CD4-positive, alpha-beta T cell treated with Interleukin-15 for 4 hours (primary cell): ENCODE measurements at regions not wholly inside any gene's neighbourhood (a gene's known extent, or its start where the extent isn't known, plus 50 kb on each side); places are given as distances from the start of the nearest gene placed in this dataset.
"Not testable (repeated sequence)": the region's sequence is repeated elsewhere in the genome, so short reads cannot be mapped to it uniquely, and the experiment has no call there.

ENCODE experiments used
- DNase-seq: peaks from one replicate; pipeline ENCODE4 v3.0.0-alpha.2; 2020; ENCODE audit warnings: low spot score

DNA sequence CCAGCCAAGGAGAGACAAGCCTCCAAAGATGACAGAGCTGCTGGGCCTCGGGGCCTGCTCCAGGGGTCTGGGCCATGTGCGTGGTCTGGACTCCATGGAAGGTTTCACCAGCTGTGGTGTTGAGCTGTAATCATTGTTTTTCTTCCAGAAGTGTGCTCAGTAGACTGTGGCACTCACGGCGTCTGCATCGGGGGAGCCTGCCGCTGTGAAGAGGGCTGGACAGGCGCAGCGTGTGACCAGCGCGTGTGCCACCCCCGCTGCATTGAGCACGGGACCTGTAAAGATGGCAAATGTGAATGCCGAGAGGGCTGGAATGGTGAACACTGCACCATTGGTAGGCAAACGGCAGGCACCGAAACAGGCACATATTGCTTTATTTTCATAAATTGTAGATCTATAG, 164.8 kb upstream of the WWC1 start:
- DNase-seq: no peak

DNA sequence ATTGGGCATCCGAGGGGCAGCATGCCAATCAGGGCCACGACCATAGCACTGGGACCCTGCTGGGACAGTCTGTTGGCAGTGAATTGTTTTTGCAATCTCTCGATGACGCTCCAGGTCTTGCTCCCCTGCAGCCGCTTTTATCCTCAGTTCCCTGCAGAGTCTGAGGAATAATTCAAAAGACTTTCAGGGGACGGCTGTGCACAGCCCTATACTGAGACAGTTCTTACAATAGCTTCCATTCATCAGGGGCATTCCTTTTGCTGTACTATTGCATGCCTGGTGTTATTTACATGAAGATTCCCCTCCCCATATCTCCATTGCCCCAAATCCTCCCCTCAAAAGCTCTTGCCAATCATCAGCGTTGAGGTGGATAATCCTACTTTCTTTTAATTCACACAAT, 163.3 kb upstream of the WWC1 start:
- DNase-seq: no peak

DNA sequence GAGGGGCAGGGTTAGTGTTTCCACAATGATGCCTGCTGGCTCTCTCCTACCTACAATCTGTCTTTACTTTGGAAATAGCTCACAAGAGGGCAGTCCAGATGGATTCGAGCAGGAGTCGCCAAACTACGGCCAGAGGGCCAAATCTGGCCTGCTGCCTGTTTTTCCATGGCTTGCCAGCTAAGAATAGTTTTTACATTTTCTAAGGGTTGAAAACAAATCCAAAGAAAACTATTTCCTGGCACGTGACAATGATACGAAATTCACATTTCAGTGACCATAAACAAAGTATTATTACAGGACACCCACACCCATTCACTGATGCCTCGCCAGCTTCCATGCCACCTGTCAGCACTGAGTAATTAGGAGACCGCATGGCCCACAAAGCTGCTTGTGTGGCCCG, 162.9 kb upstream of the WWC1 start:
- DNase-seq: no peak

DNA sequence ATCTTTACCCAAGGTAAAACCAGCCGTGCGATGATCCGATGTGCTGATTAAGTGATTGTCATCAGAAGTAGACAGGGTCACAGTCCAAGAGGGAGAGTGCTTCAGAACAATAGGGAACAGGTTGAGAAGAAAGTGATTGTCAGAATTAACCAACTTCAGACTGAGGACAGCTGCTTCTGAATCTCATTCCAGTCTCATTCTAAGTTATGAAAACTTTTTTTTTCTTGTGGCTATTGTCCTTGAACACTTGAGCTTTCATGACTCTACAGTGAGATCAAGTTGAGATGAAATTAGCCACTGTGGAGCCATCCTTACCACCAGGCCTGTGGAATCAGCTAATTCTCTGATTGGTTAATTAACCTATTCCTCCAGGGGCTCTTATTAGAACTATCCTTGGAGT, 159.9 kb upstream of the WWC1 start:
- DNase-seq: no peak

DNA sequence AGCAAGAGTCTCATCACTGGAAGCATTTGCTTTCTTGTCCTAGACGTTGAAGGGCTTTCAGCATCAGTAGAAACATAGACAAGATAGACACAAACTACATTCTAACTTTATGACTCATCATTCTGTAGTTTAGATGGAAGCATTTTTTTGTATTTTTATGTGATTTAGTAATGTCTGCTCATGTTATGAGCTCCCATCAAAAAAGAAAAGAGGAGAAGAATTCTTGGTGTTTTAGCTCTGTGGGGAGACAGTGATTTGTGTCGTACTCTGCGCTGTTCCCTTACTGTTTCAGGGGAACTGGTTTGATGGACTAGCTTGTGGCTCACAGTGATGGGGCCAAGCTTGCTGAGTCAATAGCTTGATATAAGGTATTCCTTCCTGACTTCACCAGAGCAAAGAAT, 159.2 kb upstream of the WWC1 start:
- no peak for DNase-seq

DNA sequence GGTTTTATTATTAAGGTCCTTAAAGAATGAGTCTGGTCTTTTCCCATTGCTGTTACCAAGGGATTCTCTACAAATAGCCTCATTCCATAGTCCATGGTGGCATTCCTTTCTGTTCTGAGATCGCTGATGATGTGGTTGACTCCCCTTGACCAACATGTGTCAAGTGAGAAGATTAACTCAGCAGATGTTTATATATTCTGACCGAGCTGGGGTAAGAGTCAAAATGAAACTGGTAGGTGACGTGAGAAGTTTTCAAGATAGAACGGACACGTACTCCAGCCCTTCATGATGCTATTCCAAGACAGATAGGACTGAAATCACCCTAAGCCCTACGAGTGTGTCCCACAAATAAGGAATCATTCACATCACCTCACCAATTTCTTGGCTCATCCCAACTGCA, 155.5 kb upstream of the WWC1 start:
- no peak for DNase-seq

DNA sequence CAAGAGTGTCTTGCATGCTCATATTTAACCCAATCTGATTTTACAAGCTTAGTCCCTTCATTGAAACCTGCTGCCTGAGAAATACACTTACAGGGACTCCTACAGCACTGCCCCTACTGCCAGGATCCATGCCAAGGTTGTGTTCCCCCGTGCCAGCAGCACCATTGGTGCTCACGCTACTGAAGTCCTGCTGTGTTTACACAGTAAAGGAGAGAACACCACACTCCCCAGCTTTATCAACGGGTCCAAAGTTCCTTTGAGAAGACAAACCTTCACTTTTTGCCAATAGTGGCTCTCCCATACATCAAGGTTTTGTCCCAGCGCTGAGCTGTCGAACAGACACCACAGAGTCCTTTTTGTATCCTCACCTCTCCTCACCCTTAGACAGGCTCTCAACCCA, 155.1 kb upstream of the WWC1 start:
- DNase-seq: no peak

DNA sequence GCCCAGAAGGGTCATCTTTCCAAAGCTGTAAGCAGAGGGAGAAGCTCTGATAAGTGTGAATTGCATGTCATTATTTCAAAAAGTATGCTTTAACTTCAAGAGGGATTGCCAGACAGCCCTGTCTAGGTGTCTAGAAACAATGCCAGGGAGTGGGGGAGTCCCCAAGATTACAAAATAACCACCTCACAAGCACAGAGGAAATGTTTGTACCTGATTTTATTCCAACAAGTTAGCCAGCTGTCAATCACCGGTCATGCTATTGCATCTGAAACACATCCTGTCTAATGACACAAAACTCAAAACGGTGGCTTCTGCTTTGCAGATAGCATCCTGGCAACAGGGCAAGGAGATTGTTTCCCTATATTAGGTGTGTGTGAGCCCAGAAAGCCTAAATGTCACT, 154.2 kb upstream of the WWC1 start:
- DNase-seq: no peak

DNA sequence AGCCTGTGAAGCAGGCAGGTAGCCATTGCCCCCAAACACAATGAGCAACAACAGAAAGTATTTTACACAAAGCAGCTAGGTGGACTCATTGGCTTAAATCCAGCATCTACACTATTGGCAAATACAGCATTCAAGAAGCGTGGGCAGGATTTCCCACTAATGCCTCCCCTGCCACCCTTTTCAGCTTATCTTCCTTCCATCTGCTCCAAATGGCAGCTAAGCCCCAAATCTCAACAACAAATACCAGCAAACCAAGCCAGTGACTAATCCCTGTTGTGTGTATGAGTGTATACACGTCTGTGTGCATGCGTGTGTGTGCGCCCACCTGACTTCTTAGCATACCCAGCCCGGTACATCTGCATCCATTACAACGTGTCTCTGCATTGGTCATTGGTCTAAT, 151.2 kb upstream of the WWC1 start:
- DNase-seq: no peak

DNA sequence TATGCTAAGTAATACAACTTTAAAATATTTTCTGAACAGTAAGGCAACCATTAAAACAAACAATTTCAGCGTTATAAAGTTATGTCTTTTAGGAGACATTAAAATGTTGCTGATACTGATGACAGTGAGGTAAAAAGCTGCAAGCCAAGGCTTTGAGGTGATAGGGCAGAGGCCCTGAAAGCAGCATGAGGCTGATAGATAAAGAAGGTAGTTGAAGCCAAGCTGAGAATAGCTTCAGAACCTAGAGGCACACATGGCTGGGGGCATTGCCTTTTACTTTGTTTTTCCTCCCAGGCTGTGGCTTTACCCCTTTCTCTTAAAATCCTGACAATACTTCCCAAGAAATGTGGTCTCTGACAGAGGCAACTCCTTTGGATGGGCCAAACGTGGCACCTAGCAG, 149.0 kb upstream of the WWC1 start:
- no peak for DNase-seq

DNA sequence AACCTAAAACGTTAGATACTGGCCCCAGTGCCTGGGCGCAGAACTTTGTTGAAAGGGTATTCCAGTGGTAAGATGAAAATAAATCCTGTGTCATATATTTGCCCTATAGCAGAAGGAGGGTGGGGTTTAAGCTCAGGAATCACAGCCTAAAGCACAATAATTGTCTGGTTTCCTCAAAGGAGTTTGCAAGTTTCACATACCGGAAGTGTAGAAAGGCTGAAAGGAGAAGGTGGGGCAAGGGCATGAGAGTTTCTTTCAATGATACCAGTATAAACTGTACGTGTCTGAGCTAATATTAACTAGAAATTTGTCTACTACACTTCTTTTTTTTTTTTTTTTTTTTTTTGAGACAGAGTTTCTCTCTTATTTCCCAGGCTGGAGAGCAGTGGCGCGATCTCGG, 147.9 kb upstream of the WWC1 start:
- not testable (repeated sequence) for DNase-seq

DNA sequence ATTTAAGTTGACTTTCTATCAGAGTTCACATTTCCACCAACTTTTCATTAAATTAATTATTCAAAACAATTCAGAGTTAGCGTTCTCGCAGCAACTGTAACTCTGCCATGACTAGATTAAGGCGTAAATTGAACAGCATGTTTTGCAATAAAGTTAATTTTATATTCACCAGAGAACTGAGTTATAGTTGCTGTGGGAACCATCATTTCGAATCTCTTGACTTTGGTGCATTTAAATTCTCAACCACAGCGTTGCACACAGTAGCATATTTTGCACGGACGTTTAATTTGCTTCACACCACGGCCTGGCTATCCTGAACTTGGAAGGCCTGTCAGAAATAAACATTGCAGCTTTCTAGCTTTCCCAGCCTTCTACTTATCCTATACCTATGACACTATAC, 144.3 kb upstream of the WWC1 start:
- DNase-seq: no peak

DNA sequence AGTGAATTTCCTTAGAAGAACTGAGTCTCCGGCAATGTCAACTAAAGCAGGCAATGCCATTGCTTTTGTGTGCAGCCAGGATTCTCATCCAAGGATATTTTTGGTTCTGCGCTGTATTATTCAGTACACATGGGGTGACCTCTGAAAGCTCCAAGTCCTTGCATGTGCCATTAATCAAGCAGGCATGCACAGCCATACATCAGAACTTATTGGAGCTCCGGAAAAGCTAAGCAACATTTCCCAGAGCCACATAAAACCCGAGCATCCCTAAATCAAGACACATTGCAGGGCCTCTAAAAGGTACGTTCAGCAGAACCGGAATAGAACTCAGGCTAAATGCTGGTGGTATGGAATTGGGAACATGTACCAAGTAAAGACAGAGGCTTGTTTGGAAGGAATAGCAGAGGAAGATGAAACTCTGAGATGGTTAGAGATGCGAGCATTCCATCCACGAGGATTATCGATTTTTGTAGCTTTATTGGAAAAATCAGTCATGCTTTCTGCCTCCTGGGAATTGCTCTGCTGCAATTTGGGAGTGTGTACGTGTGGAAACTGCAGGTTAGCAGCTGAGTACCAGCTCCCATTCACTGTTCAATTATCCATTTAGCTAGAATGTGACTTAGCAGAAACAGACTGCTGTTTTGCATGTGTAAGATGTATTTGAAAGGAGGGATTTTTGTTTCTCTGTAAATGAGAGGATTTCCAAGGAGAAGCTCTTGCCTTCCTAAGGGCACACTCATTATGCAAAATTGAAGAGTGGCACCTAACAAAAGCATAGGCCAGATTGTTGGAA, 143.7 kb upstream of the WWC1 start:
- DNase-seq: no peak

DNA sequence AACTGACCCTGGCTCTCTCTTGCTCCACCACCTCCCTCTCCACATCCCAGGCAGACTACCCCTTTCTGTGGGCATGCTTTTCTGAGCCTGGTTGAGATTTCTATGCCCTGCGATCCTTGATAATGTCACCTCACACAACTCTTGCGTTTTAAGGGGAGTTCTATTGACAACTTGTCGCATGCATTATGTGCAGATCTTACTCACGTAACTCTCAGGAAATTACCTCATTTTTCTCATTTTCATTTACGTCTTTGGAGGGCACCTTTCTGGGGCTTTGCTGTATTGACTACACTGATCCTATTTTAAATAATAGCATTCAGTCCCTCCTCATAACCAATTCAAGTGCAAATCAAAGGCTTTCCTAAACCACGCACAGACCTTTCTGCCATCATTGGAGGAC, 140.4 kb upstream of the WWC1 start:
- no peak for DNase-seq

DNA sequence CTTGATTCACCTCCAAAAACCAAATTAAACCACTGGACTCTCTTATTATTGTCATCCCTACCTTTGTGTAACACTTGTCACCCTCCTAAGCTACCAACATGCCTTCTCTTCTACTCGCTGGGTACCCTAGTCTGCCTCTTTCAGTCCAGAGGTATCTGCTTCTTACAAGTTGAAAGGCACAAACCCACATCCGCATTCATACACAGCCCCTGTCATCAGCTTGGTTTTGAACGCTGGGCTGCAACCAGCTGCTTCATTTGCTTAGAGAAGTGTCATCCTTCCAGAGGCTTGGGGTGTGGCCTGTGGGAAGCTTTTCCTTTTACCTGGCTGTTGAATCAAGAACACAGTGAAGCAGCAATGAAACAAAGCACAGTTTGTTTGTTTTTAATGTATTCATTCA, 138.8 kb upstream of the WWC1 start:
- DNase-seq: no peak

DNA sequence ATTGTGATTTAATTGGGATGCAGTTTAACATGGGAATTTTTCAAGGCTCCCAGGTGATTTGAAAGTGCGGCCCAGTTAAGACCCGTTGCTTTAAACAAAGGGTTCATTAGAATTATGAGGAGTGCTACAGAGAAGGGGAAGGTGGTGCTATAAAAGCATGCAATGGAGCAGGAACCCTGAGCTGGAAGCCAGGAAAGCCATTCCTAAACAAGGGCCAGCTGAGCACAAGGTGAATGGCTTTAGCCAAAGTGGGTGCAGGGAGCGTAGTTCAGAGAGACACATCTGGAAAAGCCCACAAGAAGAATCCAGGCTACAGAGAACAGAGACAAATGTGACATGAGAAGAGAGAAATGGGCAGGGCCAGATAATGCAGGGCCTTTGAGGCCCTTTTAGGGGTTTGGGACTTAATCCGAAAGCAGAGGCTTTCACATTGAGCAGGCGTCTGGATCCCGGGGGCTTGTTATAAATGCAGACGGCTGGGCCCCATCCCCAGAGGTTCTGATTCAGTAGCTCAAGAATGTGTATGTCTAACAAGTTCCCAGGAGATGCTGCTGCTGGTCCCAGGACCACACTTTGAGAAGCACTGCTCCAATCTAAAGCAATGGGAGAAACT, 138.1 kb upstream of the WWC1 start:
- DNase-seq: no peak

DNA sequence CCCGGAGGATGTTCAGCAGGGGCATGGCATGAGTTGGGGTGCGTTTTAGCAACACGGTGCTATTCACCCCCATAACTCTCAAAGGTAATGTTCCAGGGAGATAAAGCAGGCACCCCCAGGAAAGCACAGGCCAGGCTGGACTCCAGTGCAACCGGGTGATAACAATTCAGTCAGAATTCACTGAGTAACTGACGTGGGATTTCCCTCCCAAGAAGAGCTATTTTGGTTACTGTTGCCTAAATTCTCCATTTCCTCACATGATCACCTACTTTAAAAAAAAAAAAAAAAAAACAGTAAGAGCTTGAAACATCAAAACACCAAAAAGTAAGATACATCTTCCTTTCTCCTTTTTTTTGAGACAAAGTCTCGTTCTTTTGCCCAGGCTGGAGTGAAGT, 137.6 kb upstream of the WWC1 start:
- DNase-seq: no peak

DNA sequence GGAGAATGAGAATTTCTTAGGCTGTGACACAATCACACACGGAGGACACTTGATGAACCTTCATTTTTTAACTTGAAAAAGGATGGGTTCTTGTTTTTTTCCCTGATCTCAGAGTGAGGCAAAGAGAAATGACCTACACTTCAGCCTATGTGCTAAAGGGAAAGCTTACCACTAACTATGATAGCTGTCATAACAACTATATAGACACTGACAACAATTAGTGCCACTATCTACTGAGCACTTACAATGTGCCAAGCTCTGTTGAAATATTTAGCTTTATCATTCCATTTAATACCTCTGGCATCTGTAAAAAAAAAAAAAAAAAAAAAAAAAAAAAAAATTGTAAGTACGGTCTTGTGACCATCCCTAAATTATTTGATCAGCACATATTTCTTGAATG, 135.9 kb upstream of the WWC1 start:
- no peak for DNase-seq

DNA sequence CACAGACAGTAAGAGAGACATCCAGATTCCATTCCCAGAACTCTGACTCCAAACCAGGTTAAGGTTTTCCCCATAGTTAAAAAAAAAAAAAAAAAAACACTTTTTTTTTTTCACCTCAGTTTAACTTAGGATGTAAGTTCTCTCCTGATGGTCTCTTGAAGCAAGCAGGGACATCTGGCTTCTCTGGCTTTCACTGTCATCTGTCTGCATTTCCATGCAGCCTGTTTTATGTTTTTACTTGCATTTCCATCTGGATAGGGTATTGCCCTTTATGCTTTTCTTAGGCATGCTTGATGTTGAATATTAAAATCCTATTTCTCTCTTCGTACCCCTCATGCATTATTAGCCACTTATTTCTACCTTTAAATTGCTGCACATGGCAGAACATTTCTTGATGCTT, 135.3 kb upstream of the WWC1 start:
- DNase-seq: no peak

DNA sequence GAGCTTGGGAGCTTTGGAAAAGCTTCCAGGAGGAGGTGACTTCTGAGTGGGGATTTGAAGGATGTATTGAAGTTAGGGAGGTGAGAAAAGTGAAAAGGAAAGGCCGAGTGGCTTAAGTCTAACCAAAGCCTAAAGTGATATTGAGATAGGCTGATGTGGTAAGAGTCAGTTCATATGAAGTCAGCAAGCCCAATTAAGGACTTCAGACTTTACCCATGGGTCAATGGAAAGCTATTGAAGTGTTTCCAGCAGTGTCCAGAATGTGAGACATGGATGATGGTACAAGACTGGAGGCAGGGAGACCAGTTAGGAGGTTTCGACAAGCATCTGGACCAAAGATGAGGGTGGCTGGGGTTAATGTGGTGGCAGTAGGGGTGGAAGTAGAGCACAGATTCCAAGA, 134.3 kb upstream of the WWC1 start:
- no peak for DNase-seq

DNA sequence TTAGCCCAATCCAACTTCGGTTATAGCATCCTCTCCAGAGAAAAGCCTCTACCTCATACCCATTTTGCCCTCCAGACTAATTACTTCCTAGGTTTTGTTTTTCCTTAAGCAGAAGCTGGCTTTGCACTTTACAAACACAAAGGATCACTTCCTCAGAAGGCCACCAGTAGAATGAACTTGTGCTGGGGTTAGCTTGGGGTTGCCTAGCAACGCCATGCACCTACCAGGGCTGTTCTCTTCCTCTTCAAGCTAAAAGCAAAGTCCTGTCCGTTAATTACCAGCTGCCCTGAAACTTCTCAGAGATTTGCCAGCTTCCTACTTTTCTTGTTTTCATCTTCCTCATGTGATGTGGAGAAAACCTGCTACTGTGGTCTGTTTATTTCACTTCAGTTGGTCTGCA, 132.0 kb upstream of the WWC1 start:
- no peak for DNase-seq

DNA sequence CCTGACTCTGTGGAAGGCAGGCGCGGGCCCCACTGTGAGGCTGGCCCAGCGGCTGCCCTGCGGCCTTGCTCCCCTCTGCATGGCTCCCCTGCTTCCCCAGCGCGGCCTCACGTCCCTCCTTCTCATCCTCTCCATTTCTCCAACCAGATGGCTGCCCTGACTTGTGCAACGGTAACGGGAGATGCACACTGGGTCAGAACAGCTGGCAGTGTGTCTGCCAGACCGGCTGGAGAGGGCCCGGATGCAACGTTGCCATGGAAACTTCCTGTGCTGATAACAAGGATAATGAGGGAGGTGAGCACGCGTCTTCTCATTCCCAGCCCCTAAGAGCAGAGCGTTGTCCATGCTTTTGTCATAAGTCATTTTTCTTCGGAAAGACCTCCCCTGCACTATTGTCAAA, 129.0 kb upstream of the WWC1 start:
- no peak for DNase-seq

DNA sequence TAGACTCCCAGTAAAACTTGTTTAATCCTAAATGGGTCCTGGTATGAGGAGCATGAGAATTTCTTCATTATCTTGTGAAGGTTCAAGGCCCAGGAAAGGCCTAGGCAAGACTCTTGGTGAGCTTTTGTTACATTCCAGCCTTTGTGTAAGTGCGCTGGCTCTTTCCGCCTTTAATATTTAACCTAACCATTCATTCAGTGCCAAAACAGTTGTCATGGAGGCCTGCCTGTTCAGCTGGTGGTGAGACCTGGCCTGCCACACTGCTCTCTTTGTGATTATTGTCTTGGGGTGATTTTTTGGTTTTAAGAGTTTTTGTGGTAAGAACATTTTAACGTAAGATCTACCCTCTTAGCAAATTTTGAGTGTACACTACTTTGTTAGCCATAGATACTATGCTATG, 127.5 kb upstream of the WWC1 start:
- no peak for DNase-seq

DNA sequence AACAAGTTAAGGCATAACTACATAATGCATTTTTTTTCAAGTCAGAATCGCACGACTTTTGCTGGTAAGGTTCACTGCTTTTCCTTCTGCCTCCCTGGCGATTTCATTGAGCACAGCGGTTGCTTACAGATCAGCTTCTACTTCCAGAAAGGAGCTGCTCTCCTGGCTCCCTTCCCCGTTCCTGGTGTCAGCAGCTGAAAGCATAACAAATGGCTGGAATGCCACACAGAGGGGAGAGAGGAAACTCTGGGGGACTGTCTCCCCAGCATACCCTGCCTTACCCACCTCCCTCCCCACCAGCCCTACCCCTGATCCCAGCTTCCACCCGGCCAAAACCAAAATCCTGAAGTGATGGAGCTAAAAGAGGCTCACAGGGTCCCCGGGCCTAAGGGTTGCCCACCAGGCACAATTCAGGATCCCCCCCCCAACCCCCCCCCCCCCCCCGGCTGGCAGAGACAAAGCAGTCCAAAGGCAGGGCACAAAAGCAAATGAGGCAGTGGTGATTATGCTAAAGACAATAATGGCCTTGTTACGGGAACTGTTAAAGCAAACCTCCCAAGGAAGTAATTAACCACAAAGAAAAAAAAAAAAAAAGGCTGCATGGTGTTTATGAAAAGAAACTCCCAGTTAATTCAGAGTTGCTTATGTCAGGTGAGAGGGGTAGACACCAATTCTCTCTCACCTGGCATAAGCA, 126.1 kb upstream of the WWC1 start:
- DNase-seq: no peak
